ENCODE measurements at regions not wholly inside any gene's neighbourhood (a gene's known extent, or its start where the extent isn't known, plus 50 kb on each side); places are given as distances from the start of the nearest gene placed in this dataset.
A peak's percentile ranks its signal among the peaks of the same experiment; 100 is the strongest.
"Not testable (repeated sequence)": the region's sequence is repeated elsewhere in the genome, so short reads cannot be mapped to it uniquely, and the experiment has no call there.

GRCh38 chr18:9017167-9017904, 85.2 kb upstream of the NDUFV2 start:
- DNase-seq (ENCODE audit: low read depth): peak; percentile 84

GRCh38 chr18:9017905-9018227, 84.6 kb upstream of the NDUFV2 start:
- DNase-seq (ENCODE audit: low read depth): no peak

GRCh38 chr18:9019135-9019534, 83.4 kb upstream of the NDUFV2 start:
- no peak for DNase-seq (ENCODE audit: low read depth)

GRCh38 chr18:9020221-9020620, 82.3 kb upstream of the NDUFV2 start:
- no peak for DNase-seq (ENCODE audit: low read depth)

- no peak for DNase-seq (ENCODE audit: low read depth)
These were observed 81.0 kb upstream of the NDUFV2 start for GRCh38 chr18:9021458-9021857.

GRCh38 chr18:9022397-9023155, 79.9 kb upstream of the NDUFV2 start:
- DNase-seq (ENCODE audit: low read depth): no peak

- DNase-seq (ENCODE audit: low read depth): not testable (repeated sequence)
These were observed 78.4 kb upstream of the NDUFV2 start for GRCh38 chr18:9024031-9024646.

GRCh38 chr18:9025091-9025838, 77.2 kb upstream of the NDUFV2 start:
- DNase-seq (ENCODE audit: low read depth): no peak

GRCh38 chr18:9029131-9029530, 73.4 kb upstream of the NDUFV2 start:
- DNase-seq (ENCODE audit: low read depth): no peak

GRCh38 chr18:9032519-9032918, 70.0 kb upstream of the NDUFV2 start:
- DNase-seq (ENCODE audit: low read depth): no peak

GRCh38 chr18:9038277-9038871, 64.1 kb upstream of the NDUFV2 start:
- DNase-seq (ENCODE audit: low read depth): no peak

GRCh38 chr18:9039441-9040071, 62.9 kb upstream of the NDUFV2 start:
- no peak for DNase-seq (ENCODE audit: low read depth)

GRCh38 chr18:9042766-9043481, 59.6 kb upstream of the NDUFV2 start:
- no peak for DNase-seq (ENCODE audit: low read depth)

GRCh38 chr18:9043581-9043980, 58.9 kb upstream of the NDUFV2 start:
- DNase-seq (ENCODE audit: low read depth): no peak

- DNase-seq (ENCODE audit: low read depth): no peak
These were observed 54.8 kb upstream of the NDUFV2 start for GRCh38 chr18:9047715-9048114.

- DNase-seq (ENCODE audit: low read depth): no peak
These were observed 54.3 kb upstream of the NDUFV2 start for GRCh38 chr18:9048236-9048635.

GRCh38 chr18:9048808-9049494, 53.5 kb upstream of the NDUFV2 start:
- no peak for DNase-seq (ENCODE audit: low read depth)

GRCh38 chr18:9049495-9049809, 53.0 kb upstream of the NDUFV2 start:
- DNase-seq (ENCODE audit: low read depth): no peak

GRCh38 chr18:9050628-9051284, 51.7 kb upstream of the NDUFV2 start:
- DNase-seq (ENCODE audit: low read depth): not testable (repeated sequence)

Data from activated T-cell treated with anti-CD3 and anti-CD28 coated beads for 48 hours (primary cell).